Astrocyte (in vitro differentiated cells and primary cell): ENCODE measurements at regions not wholly inside any gene's neighbourhood (a gene's known extent, or its start where the extent isn't known, plus 50 kb on each side); places are given as distances from the start of the nearest gene placed in this dataset.

Source experiments
- DNase-seq: peaks from one replicate; pipeline ENCODE4 v3.0.0-alpha.2; 2010; ENCODE audit warnings: low read depth
- FAIRE-seq: peaks from 2 replicates; lab custom pipeline; 2011; peaks lifted over from hg19 to GRCh38; lab: Jason Lieb, UNC
- H2AFZ ChIP-seq: 2 replicates; pipeline ENCODE4 v1.6.0; 2012; ENCODE audit warnings: low read depth, low read length, inconsistent platforms
- H3K27ac ChIP-seq: 2 replicates; pipeline ENCODE4 v1.5.1; 2011; ENCODE audit warnings: low read depth, low read length, inconsistent platforms
- H3K27me3 ChIP-seq: 2 replicates; pipeline ENCODE4 v1.6.0; 2011; ENCODE audit warnings: low read length, inconsistent platforms; ENCODE audit not compliant: insufficient read depth
- H3K36me3 ChIP-seq: 2 replicates; pipeline ENCODE4 v1.5.1; 2011; ENCODE audit warnings: low read length, inconsistent platforms; ENCODE audit not compliant: insufficient read depth
- H3K4me1 ChIP-seq: 2 replicates; pipeline ENCODE4 v1.5.1; 2011; ENCODE audit warnings: low read length, inconsistent platforms; ENCODE audit not compliant: insufficient read depth
- H3K4me2 ChIP-seq: 2 replicates; pipeline ENCODE4 v1.6.0; 2012; ENCODE audit warnings: low read length, inconsistent platforms
- H3K4me3 ChIP-seq: 2 replicates; pipeline ENCODE4 v1.5.1; 2011; ENCODE audit warnings: low read depth, mild to moderate bottlenecking, low read length, inconsistent platforms; ENCODE audit not compliant: insufficient read depth
- H3K79me2 ChIP-seq: 2 replicates; pipeline ENCODE4 v1.6.0; 2012; ENCODE audit warnings: mild to moderate bottlenecking, low read length, inconsistent platforms; ENCODE audit not compliant: insufficient read depth
- H3K9ac ChIP-seq: 2 replicates; pipeline ENCODE4 v1.6.0; 2012; ENCODE audit warnings: mild to moderate bottlenecking, low read length, inconsistent platforms
- H3K9me3 ChIP-seq: 2 replicates; pipeline ENCODE4 v1.5.1; 2012; ENCODE audit warnings: low read depth, mild to moderate bottlenecking, low read length, inconsistent platforms; ENCODE audit not compliant: insufficient read depth
- H4K20me1 ChIP-seq: 2 replicates; pipeline ENCODE4 v1.6.0; 2012; ENCODE audit warnings: low read length, inconsistent platforms; ENCODE audit not compliant: insufficient read depth
- H3K27ac Mint-ChIP-seq: one replicate; pipeline ENCODE4 v1.8.0; 2021; ENCODE audit warnings: mild to moderate bottlenecking, mixed read lengths; ENCODE audit not compliant: unreplicated experiment
- H3K27me3 Mint-ChIP-seq: one replicate; pipeline ENCODE4 v1.8.0; 2021; ENCODE audit warnings: low read depth, mixed read lengths; ENCODE audit not compliant: unreplicated experiment
- H3K36me3 Mint-ChIP-seq: one replicate; pipeline ENCODE4 v1.8.0; 2021; ENCODE audit warnings: low read depth, mixed read lengths; ENCODE audit not compliant: unreplicated experiment
- H3K4me1 Mint-ChIP-seq: one replicate; pipeline ENCODE4 v1.8.0; 2021; ENCODE audit warnings: low read depth, mixed read lengths; ENCODE audit not compliant: unreplicated experiment
- H3K4me3 Mint-ChIP-seq: one replicate; pipeline ENCODE4 v1.8.0; 2021; ENCODE audit warnings: mild to moderate bottlenecking, moderate library complexity, mixed read lengths; ENCODE audit not compliant: unreplicated experiment
- H3K9me3 Mint-ChIP-seq: one replicate; pipeline ENCODE4 v1.8.0; 2021; ENCODE audit warnings: mild to moderate bottlenecking, mixed read lengths; ENCODE audit not compliant: unreplicated experiment
- CTCF ChIP-seq: IDR thresholded peaks from 2 replicates; pipeline ENCODE4 v1.5.1; 2011; ENCODE audit warnings: low read depth, mild to moderate bottlenecking, inconsistent platforms, low read length, moderate library complexity; ENCODE audit not compliant: insufficient read depth
- EZH2 ChIP-seq: IDR thresholded peaks from 2 replicates; pipeline ENCODE4 v1.6.1; 2012; ENCODE audit warnings: mild to moderate bottlenecking, low read length, inconsistent platforms; ENCODE audit not compliant: insufficient read depth

GRCh38 chr13:26942184-26942583, 181.6 kb upstream of the GPR12 start:
- Histone ChIP-seq H3K27ac (no peak overlapping the region), H4K20me1 (no peaks in the 10 kb centered on the region), H3K4me3 (no peak overlapping the region), H3K27me3 (peaks cover 3% of the 10 kb centered on the region), H3K36me3 (no peaks in the 10 kb centered on the region), H3K9ac (no peak overlapping the region), H3K79me2 (no peaks in the 10 kb centered on the region), H3K4me2 (no peak overlapping the region), H3K9me3 (no peaks in the 10 kb centered on the region), H2AFZ (no peak overlapping the region), H3K4me1 (peaks cover 6% of the 10 kb centered on the region)
- Mint-ChIP-seq H3K27ac (no peak overlapping the region), H3K36me3 (no peaks in the 10 kb centered on the region), H3K4me1 (peaks cover 13% of the 10 kb centered on the region), H3K4me3 (no peak overlapping the region), H3K27me3 (peaks cover 4% of the 10 kb centered on the region), H3K9me3 (peaks cover 3% of the 10 kb centered on the region)
- FAIRE-seq (no peak), DNase-seq (no peak)
- TF ChIP-seq CTCF: no peak
- TF ChIP-seq EZH2: no peak

DNA sequence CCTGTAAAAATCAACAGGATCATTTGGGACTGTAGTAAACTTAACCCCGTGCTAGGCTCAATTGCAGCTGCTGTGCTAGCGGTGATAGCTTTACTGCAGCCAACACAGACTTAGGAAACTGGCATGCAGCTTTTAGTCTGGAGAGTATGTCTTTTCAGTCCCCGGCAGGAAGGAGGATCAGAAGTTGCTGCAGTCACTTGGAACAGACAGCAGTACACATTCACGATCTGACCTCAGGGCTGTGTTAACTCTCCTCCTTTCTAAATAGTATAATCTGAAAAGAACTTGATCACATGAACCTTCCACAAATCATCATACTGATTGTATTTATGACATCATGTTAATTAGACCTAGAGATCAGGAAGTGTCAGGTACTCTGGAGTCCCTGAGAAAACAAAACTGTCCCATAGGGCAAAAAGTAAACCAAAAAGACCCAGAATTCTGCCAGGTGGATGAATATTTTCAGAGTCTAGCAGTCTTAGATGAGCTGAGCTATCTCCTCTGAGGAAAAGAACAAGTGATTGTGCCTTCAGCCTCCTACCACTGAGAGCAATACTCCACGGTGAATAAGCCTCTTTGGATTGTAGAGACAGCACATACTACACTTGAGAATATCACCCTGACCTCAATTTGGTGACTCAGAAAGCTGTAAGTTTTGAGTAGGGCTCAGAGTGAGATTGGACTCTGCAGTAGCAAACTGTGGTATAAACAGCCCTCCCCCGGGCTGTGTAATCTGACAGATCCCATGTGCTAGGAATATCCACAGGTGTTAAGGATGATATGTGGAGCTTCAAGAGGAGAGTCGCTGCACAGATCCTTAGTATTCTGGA, 181.0 kb upstream of the GPR12 start:
- Mint-ChIP-seq H3K27me3 (peaks cover 6% of the 10 kb centered on the region), H3K36me3 (no peaks in the 10 kb centered on the region), H3K4me1 (peaks cover 13% of the 10 kb centered on the region), H3K27ac (peak overlapping the region; percentile 51), H3K4me3 (no peak overlapping the region), H3K9me3 (peaks cover 5% of the 10 kb centered on the region)
- no peak for TF ChIP-seq CTCF
- no peak for TF ChIP-seq EZH2
- Histone ChIP-seq H3K4me3 (no peak overlapping the region), H3K27ac (no peak overlapping the region), H3K9ac (no peak overlapping the region), H3K79me2 (no peaks in the 10 kb centered on the region), H4K20me1 (no peaks in the 10 kb centered on the region), H3K27me3 (peaks cover 3% of the 10 kb centered on the region), H3K4me2 (no peak overlapping the region), H3K4me1 (peaks cover 6% of the 10 kb centered on the region), H3K9me3 (no peaks in the 10 kb centered on the region), H2AFZ (no peak overlapping the region), H3K36me3 (no peaks in the 10 kb centered on the region)
- DNase-seq (peak; percentile 81), FAIRE-seq (peak; percentile 54)

GRCh38 chr13:26934096-26934495, 173.5 kb upstream of the GPR12 start:
- DNase-seq (no peak), FAIRE-seq (no peak)
- Mint-ChIP-seq H3K27ac (no peak overlapping the region), H3K36me3 (no peaks in the 10 kb centered on the region), H3K4me1 (no peaks in the 10 kb centered on the region), H3K9me3 (peaks cover 11% of the 10 kb centered on the region), H3K27me3 (peaks cover 26% of the 10 kb centered on the region), H3K4me3 (no peak overlapping the region)
- Histone ChIP-seq H3K4me2 (no peak overlapping the region), H3K4me3 (no peak overlapping the region), H3K9me3 (no peaks in the 10 kb centered on the region), H3K27me3 (peaks cover 2% of the 10 kb centered on the region), H3K79me2 (no peaks in the 10 kb centered on the region), H3K27ac (no peak overlapping the region), H2AFZ (no peak overlapping the region), H3K9ac (no peak overlapping the region), H4K20me1 (no peaks in the 10 kb centered on the region), H3K36me3 (no peaks in the 10 kb centered on the region), H3K4me1 (peaks cover 2% of the 10 kb centered on the region)
- TF ChIP-seq EZH2 (no peak), CTCF (no peak)
